22Rv1 (cell line): ENCODE measurements at regions not wholly inside any gene's neighbourhood (a gene's known extent, or its start where the extent isn't known, plus 50 kb on each side); places are given as distances from the start of the nearest gene placed in this dataset.

Experiments used
- H3K27ac ChIP-seq: fragments of 450-650 bp; 2 replicates; pipeline ENCODE4 v1.5.1; 2017
- CTCF ChIP-seq: fragments of 450-650 bp; IDR thresholded peaks from 2 replicates; pipeline ENCODE4 v1.5.1; 2017; ENCODE audit warnings: mild to moderate bottlenecking
- ZFX ChIP-seq: fragments of 450-650 bp; IDR thresholded peaks from 2 replicates; pipeline ENCODE4 v1.6.1; 2017; ENCODE audit warnings: antibody characterized with exemption, borderline replicate concordance

- H3K27ac ChIP-seq, result no peak overlapping the region
- TF ChIP-seq CTCF, result no peak
Measured at GRCh38 chr5:125037020-125037419, 290.6 kb upstream of the ZNF608 start.

GRCh38 chr5:125037530-125037929 lies 291.1 kb upstream of the ZNF608 start:
- H3K27ac ChIP-seq, result no peak overlapping the region

GRCh38 chr5:125038477-125038876 lies 292.0 kb upstream of the ZNF608 start:
- no peak for TF ChIP-seq CTCF
- no peak for TF ChIP-seq ZFX
- H3K27ac ChIP-seq, result no peak overlapping the region

More at GRCh38 chr5:125037530-125037929, 291.1 kb upstream of the ZNF608 start:
- no peak for TF ChIP-seq ZFX
- TF ChIP-seq CTCF, result no peak

GRCh38 chr5:125041798-125042197 lies 295.4 kb upstream of the ZNF608 start:
- no peak overlapping the region for H3K27ac ChIP-seq
- TF ChIP-seq ZFX (no peak), CTCF (no peak)

GRCh38 chr5:125042261-125042890 lies 295.9 kb upstream of the ZNF608 start:
- H3K27ac ChIP-seq, result no peak overlapping the region
- TF ChIP-seq CTCF (no peak), ZFX (no peak)

GRCh38 chr5:125043781-125044391 lies 297.4 kb upstream of the ZNF608 start:
- no peak for TF ChIP-seq ZFX
- peak overlapping the region; percentile 54 for H3K27ac ChIP-seq

GRCh38 chr5:125044491-125045282 lies 298.2 kb upstream of the ZNF608 start:
- no peak for TF ChIP-seq ZFX
- TF ChIP-seq CTCF, result no peak
- H3K27ac ChIP-seq, result peak overlapping the region; percentile 54
